RWPE1 (cell line): ENCODE measurements at regions not wholly inside any gene's neighbourhood (a gene's known extent, or its start where the extent isn't known, plus 50 kb on each side); places are given as distances from the start of the nearest gene placed in this dataset.

Experiments used
- CTCF ChIA-PET: fragments of 350-600 bp; sonication (Branson Sonifier 250); formaldehyde crosslinking; extraction: SDS; loops from one replicate; lab custom pipeline; 2021; lab: Yijun Ruan, JAX
- POLR2A ChIA-PET: fragments of 400-600 bp; formaldehyde crosslinking; extraction: SDS; loops from one replicate; lab custom pipeline; 2020; ENCODE audit warnings: antibody characterized with exemption; ENCODE audit not compliant: low non-redundant PET; lab: Yijun Ruan, JAX
- DNase-seq: peaks from one replicate; pipeline ENCODE4 v3.0.0; 2012; ENCODE audit warnings: low spot score
- H3K27ac ChIP-seq: fragments of 450-650 bp; 2 replicates; pipeline ENCODE4 v1.5.1; 2017
- CTCF ChIP-seq: fragments of 450-650 bp; conservative IDR thresholded peaks from 2 replicates; pipeline ENCODE4 v1.5.1; 2017; ENCODE audit warnings: low read depth, mild to moderate bottlenecking

GRCh38 chr7:18102576-18102975 lies 74.9 kb upstream of the PRPS1L1 start:
- no peak for TF ChIP-seq CTCF
- POLR2A ChIA-PET: no interaction called here
- no peak overlapping the region for H3K27ac ChIP-seq
- CTCF ChIA-PET: interaction anchor here (0.6 kb wide), 1 partner anchor 1359 kb away, joined by 6 read pairs; no protein-coding TSS in a partner anchor
- DNase-seq: no peak

GRCh38 chr7:18103436-18104218 lies 76.0 kb upstream of the PRPS1L1 start:
- ChIA-PET POLR2A (no interaction called here), CTCF (interaction anchor here (0.7 kb wide), 2 partner anchors 18 to 743 kb away, joined by 3 to 4 read pairs; no protein-coding TSS in a partner anchor)
- no peak overlapping the region for H3K27ac ChIP-seq
- TF ChIP-seq CTCF: no peak
- no peak for DNase-seq

- no peak overlapping the region for H3K27ac ChIP-seq
- CTCF ChIA-PET: interaction anchor here (0.6 kb wide), 1 partner anchor 68 kb away, joined by 3 read pairs; no protein-coding TSS in a partner anchor
- peak; percentile 41 for DNase-seq
- no peak for TF ChIP-seq CTCF
- POLR2A ChIA-PET: no interaction called here
Observed at GRCh38 chr7:18109762-18110161, 82.1 kb upstream of the PRPS1L1 start.

GRCh38 chr7:18116661-18117060 lies 89.0 kb upstream of the PRPS1L1 start:
- no peak for TF ChIP-seq CTCF
- ChIA-PET CTCF (no interaction called here), POLR2A (no interaction called here)
- no peak overlapping the region for H3K27ac ChIP-seq
- no peak for DNase-seq

- ChIA-PET POLR2A (no interaction called here), CTCF (no interaction called here)
- no peak overlapping the region for H3K27ac ChIP-seq
- TF ChIP-seq CTCF: no peak
- no peak for DNase-seq
Observed at GRCh38 chr7:18117482-18117881, 89.8 kb upstream of the PRPS1L1 start.

- CTCF ChIA-PET: no interaction called here
- no peak for DNase-seq
- POLR2A ChIA-PET: no interaction called here
- no peak for TF ChIP-seq CTCF
- no peak overlapping the region for H3K27ac ChIP-seq
Observed at GRCh38 chr7:18119985-18120384, 92.3 kb upstream of the PRPS1L1 start.
